HG02610 (cell line): ENCODE measurements at regions not wholly inside any gene's neighbourhood (a gene's known extent, or its start where the extent isn't known, plus 50 kb on each side); places are given as distances from the start of the nearest gene placed in this dataset.

Experiments
- ATAC-seq: cut with Tn5 transposase; IDR thresholded peaks from one replicate; pipeline ENCODE4 v1.9.1; 2021; ENCODE audit warnings: mild to moderate bottlenecking, moderate library complexity; ENCODE audit not compliant: unreplicated experiment

- ATAC-seq = no peak
Measured at GRCh38 chr19:27894906-27895754, 1317.8 kb downstream of the UQCRFS1 start.

GRCh38 chr19:27892500-27892899, 1320.5 kb downstream of the UQCRFS1 start:
- no peak for ATAC-seq

GRCh38 chr19:27891411-27891810, 1321.5 kb downstream of the UQCRFS1 start:
- ATAC-seq = no peak

GRCh38 chr19:27890696-27891095, 1322.3 kb downstream of the UQCRFS1 start:
- ATAC-seq = no peak

GRCh38 chr19:27890206-27890605, 1322.7 kb downstream of the UQCRFS1 start:
- no peak for ATAC-seq

- ATAC-seq = no peak
Measured at GRCh38 chr19:27889156-27889555, 1323.8 kb downstream of the UQCRFS1 start.

GRCh38 chr19:27887946-27888345, 1325.0 kb downstream of the UQCRFS1 start:
- ATAC-seq = no peak

- no peak for ATAC-seq
Measured at GRCh38 chr19:27885359-27885758, 1327.6 kb downstream of the UQCRFS1 start.

- no peak for ATAC-seq
Measured at GRCh38 chr19:27884376-27884775, 1328.6 kb downstream of the UQCRFS1 start.

GRCh38 chr19:27881213-27881612, 1331.7 kb downstream of the UQCRFS1 start:
- no peak for ATAC-seq

- ATAC-seq = no peak
Measured at GRCh38 chr19:27876976-27877512, 1335.9 kb downstream of the UQCRFS1 start.

- ATAC-seq = no peak
Measured at GRCh38 chr19:27876489-27876888, 1336.5 kb downstream of the UQCRFS1 start.

GRCh38 chr19:27872370-27872769, 1340.6 kb downstream of the UQCRFS1 start:
- no peak for ATAC-seq

GRCh38 chr19:27870293-27870692, 1342.7 kb downstream of the UQCRFS1 start:
- ATAC-seq = no peak

GRCh38 chr19:27868007-27868406, 1344.9 kb downstream of the UQCRFS1 start:
- ATAC-seq = no peak

GRCh38 chr19:27865927-27866777, 1346.8 kb downstream of the UQCRFS1 start:
- no peak for ATAC-seq

- ATAC-seq = no peak
Measured at GRCh38 chr19:27861411-27861975, 1351.5 kb downstream of the UQCRFS1 start.

GRCh38 chr19:27860309-27860934, 1352.5 kb downstream of the UQCRFS1 start:
- no peak for ATAC-seq

- ATAC-seq = no peak
Measured at GRCh38 chr19:27859689-27860088, 1353.3 kb downstream of the UQCRFS1 start.

- no peak for ATAC-seq
Measured at GRCh38 chr19:27858981-27859581, 1353.9 kb downstream of the UQCRFS1 start.
